HG03571 (cell line): ENCODE measurements at regions not wholly inside any gene's neighbourhood (a gene's known extent, or its start where the extent isn't known, plus 50 kb on each side); places are given as distances from the start of the nearest gene placed in this dataset.
A peak's percentile ranks its signal among the peaks of the same experiment; 100 is the strongest.
"Not testable (repeated sequence)": the region's sequence is repeated elsewhere in the genome, so short reads cannot be mapped to it uniquely, and the experiment has no call there.

ENCODE experiments used
- ATAC-seq: cut with Tn5 transposase; IDR thresholded peaks from one replicate; pipeline ENCODE4 v1.9.1; 2021; ENCODE audit not compliant: unreplicated experiment

DNA sequence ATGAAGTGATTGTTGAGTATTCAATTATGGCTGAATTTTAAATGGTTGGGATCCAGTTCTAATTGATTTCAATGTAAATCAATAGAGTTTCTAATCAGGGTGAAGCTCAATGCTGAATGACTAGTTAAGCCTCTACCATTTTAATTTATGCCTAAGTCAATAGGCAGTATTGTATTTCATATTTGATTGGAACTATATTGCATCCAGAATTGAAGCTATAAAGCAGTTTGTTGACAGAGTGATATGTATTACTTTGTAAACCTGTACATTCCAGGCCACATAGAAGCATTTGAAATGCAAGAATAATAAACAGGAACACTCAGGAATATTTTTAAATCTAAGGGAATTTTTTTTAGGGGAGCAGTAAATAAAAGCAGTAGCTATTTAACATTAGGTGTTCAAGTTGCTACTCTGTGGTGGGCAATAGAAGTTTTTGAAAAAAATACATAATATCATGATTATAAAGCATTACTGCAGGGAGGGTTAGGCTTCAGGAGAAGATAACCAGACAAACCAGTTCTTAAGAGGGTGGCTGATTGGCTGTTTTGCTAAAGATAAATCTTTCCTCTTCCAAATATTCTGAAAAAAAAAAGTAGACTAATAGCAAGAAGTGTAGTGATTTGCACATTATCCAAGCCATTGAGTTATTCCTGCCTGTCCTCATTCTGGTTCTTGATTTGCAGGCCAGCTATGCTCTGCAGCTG is 492.0 kb upstream of the MEF2C start:
- ATAC-seq = no peak

GRCh38 chr5:89374144-89374784 is 491.3 kb upstream of the MEF2C start:
- ATAC-seq = no peak

GRCh38 chr5:89372176-89372575 is 489.2 kb upstream of the MEF2C start:
- ATAC-seq = no peak

DNA sequence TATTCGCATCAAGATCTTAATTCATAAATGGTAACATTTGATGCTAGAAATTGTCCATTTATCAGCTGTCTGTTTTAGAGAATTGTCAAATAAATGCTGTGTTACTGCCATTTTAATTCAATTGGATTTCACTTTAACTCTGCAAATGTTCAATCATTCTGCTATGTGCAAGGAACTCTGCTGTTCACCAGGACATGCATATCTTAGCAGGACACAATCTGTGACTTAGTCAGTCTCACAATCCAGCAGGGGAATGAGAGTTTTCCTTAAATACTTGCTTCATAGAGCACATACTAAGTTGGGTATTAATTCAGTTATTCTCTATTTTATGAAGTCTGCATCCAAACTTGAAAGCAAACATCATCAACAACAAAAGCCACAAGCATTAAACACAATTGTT is 488.7 kb upstream of the MEF2C start:
- no peak for ATAC-seq

- ATAC-seq = no peak
These were observed 476.1 kb upstream of the MEF2C start for GRCh38 chr5:89359046-89359445.

GRCh38 chr5:89353837-89354551 is 471.0 kb upstream of the MEF2C start:
- ATAC-seq = peak; percentile 47

GRCh38 chr5:89351975-89352374 is 469.0 kb upstream of the MEF2C start:
- no peak for ATAC-seq

DNA sequence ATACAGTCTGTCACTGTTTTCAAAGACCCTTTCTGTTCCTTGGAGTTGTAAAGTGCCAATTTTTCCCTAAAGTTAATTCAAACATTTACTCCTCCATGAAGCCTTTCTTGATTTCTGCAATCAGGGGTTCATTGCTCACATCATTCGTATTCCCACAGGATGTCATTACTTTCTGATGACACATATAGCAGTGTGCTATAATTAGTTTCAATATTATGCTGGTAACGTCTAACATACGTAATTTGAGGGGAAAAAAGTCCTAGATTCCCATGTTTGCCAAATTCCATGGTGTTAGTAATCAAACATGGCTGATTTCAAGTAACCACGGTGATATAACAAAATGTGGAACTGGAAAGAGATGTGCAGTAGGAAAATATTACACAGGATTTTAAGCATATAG is 468.2 kb upstream of the MEF2C start:
- ATAC-seq = no peak

GRCh38 chr5:89350684-89351083 is 467.7 kb upstream of the MEF2C start:
- ATAC-seq = no peak

GRCh38 chr5:89349246-89349980 is 466.4 kb upstream of the MEF2C start:
- no peak for ATAC-seq

- ATAC-seq = no peak
These were observed 463.6 kb upstream of the MEF2C start for GRCh38 chr5:89346573-89346972.

DNA sequence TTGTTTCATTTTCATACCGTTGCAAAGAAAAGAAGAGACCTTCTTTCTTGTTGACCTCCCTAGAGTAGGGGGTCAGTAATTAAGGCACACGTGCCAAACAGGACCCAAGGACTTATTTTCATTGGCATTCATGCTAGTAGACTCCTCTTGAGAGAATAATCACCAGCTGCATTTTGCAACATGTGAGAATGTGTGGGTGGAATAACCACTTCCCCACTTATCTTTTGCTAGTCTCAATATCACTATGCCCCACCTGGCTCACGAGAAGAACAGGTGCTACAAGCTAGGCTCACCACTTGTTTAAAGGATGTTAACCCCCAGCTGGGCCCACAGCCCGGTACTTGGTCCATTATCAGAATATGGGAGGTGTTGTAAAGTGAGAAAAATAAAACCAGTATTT is 460.7 kb upstream of the MEF2C start:
- ATAC-seq = peak; percentile 93

DNA sequence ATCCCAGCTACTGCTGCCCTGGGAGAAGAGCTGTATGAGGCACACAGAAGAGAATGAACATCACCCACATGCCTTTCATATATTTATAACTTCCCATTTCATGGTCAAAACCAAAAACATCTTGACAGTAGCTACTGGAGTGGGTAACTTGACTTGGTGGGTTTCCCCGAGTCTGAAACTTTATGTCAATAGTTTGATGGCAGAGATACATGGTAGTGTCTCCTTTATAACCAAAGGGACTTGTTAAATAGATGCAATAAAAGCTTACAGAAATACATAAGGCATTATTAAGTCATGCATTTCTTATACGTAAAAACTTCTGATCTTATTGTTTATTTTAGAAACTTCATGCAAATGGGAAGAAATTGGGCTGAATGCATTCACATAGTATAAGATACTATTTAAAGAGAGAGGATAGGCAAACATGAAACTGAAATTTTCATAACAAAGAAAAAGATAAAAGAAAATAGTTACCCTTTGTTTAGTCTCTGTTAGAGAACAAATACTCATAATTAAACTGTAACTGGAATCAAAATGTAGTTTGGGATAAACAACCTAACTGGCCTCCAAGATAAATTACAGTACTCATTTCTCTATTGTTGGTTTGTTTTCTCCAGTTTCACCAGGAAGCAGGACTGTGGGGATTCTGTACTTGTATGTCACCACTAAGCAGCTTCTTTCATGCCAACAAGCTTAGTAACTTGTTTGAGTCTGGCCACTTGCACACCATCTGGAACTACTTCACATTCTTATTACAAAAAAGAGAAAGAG is 459.3 kb upstream of the MEF2C start:
- ATAC-seq = no peak

DNA sequence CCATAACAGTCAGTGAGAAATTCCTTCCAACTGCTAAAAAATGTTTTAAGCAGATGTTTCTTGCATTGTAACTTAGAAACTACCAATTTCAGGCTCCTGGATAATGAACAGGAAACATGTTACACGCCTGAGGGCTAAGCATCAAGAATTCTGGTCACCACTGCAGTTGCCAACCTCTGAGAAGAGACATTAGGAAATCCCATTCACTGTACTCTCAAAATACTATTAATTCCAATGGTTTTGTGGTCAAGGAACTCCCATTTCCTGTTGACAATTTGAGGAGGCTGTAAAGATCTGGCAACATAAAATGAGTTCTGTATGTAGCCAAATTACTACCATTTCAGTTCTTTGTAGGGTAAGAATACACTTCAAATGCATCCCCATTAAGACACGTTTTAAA is 456.0 kb upstream of the MEF2C start:
- ATAC-seq = no peak

GRCh38 chr5:89336111-89336510 is 453.1 kb upstream of the MEF2C start:
- ATAC-seq = no peak

DNA sequence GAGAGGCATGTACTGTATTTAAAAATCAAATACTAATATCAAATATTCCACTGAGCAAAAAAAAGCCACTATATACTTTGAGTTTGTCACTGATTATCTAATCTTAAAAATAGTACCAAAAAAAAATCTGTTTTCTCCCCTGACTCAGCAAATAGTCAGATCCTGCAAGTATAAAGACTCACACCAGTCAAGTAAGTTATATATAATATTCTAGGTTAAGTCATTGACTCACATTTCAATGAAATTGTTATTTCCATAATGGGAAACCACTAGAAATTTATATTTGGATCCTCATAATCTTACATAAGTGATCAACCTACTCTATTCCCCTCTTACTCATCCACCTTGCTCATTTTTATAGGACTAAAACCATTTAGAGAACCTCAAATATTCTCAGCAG is 447.2 kb upstream of the MEF2C start:
- ATAC-seq = no peak

DNA sequence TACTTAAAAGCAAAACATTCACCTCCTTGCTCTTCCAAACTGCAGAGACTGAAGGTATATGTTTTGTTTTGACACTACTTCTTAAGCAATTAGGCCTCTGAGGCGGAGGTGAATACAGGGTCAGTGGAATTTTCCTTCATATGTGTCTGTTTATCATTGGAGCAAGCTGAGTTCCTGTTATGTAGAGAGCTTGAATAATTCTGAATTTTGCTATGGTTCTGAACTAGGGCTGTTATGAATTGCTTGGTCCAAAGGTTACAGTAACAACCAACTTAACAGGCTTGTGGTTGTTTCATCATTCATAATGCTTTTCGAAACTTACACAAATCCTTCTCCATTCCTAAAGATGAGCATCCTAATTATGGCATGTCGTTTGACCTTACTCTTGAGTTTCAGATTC is 444.6 kb upstream of the MEF2C start:
- ATAC-seq = no peak

GRCh38 chr5:89324990-89325389 is 442.0 kb upstream of the MEF2C start:
- ATAC-seq = no peak

DNA sequence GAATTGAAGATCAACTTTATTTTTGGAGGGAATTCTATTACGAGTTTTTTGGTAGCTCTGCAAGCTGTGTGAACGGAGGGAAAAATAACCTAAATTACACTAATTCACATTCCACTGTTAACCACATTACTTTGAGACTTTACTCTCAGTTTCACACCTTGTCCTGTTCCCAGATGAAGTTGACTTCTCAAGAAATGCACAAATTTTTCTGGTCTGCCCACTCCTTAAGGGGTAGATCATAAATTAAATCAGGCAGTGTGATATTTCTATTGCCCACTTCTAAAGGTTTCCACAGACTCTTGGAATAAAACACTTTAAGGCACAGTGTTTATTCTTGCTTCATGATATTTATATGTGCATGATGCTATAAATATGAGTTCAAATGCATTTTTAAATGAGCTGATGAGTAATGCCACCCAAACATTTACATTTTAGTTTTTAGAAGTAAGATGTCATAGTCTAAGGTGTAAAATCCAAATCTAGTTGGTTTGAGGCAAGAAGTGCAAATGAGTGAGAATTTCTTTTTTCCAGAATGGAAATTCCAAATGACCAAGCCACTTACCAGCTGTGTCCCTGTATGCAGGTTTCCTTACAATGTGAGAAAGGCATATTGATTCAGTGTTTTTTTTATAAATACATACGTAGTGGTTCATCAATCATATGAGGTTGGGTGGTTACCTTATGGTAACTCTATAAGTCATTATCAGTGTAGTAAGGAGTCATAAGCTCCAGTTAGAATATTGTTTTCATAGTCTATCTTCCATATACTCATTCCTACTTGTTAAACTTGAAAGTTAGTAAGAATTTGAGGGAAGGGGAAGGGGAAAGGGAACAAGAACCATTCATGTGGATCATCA is 437.7 kb upstream of the MEF2C start:
- ATAC-seq = no peak

GRCh38 chr5:89317838-89318237 is 434.9 kb upstream of the MEF2C start:
- not testable (repeated sequence) for ATAC-seq
